RWPE1 (cell line): ENCODE measurements at regions not wholly inside any gene's neighbourhood (a gene's known extent, or its start where the extent isn't known, plus 50 kb on each side); places are given as distances from the start of the nearest gene placed in this dataset.
"Not testable (repeated sequence)": the region's sequence is repeated elsewhere in the genome, so short reads cannot be mapped to it uniquely, and the experiment has no call there.

ENCODE experiments used
- CTCF ChIA-PET: fragments of 350-600 bp; sonication (Branson Sonifier 250); formaldehyde crosslinking; extraction: SDS; loops from one replicate; lab custom pipeline; 2021; lab: Yijun Ruan, JAX
- POLR2A ChIA-PET: fragments of 400-600 bp; formaldehyde crosslinking; extraction: SDS; loops from one replicate; lab custom pipeline; 2020; ENCODE audit warnings: antibody characterized with exemption; ENCODE audit not compliant: low non-redundant PET; lab: Yijun Ruan, JAX
- DNase-seq: peaks from one replicate; pipeline ENCODE4 v3.0.0; 2012; ENCODE audit warnings: low spot score
- H3K27ac ChIP-seq: fragments of 450-650 bp; 2 replicates; pipeline ENCODE4 v1.5.1; 2017
- CTCF ChIP-seq: fragments of 450-650 bp; conservative IDR thresholded peaks from 2 replicates; pipeline ENCODE4 v1.5.1; 2017; ENCODE audit warnings: low read depth, mild to moderate bottlenecking

- no peak for TF ChIP-seq CTCF
- POLR2A ChIA-PET, result no interaction called here
- DNase-seq, result no peak
- H3K27ac ChIP-seq, result no peak overlapping the region
- CTCF ChIA-PET, result no interaction called here
These were observed 272.9 kb downstream of the LNPK start for GRCh38 chr2:175729049-175729706.

GRCh38 chr2:175728032-175728431 is 274.0 kb downstream of the LNPK start:
- TF ChIP-seq CTCF, result no peak
- H3K27ac ChIP-seq, result no peak overlapping the region
- ChIA-PET CTCF (no interaction called here), POLR2A (no interaction called here)
- DNase-seq, result no peak

- TF ChIP-seq CTCF, result no peak
- peak; percentile 20 for DNase-seq
- POLR2A ChIA-PET, result no interaction called here
- H3K27ac ChIP-seq, result no peak overlapping the region
- CTCF ChIA-PET, result no interaction called here
These were observed 275.8 kb downstream of the LNPK start for GRCh38 chr2:175726223-175726622.

- H3K27ac ChIP-seq, result no peak overlapping the region
- ChIA-PET CTCF (interaction anchor here (0.8 kb wide), 1 partner anchor 19 kb away, joined by 3 read pairs; no protein-coding TSS in a partner anchor), POLR2A (no interaction called here)
- DNase-seq, result no peak
- TF ChIP-seq CTCF, result no peak
These were observed 292.8 kb downstream of the LNPK start for GRCh38 chr2:175709248-175709647.

- DNase-seq, result no peak
- TF ChIP-seq CTCF, result no peak
- ChIA-PET POLR2A (no interaction called here), CTCF (no interaction called here)
- H3K27ac ChIP-seq, result no peak overlapping the region
These were observed 294.7 kb downstream of the LNPK start for GRCh38 chr2:175707322-175707721.

- POLR2A ChIA-PET, result not testable (repeated sequence)
These were observed 297.5 kb downstream of the LNPK start for GRCh38 chr2:175704568-175704967.

GRCh38 chr2:175698061-175698460 is 304.0 kb downstream of the LNPK start:
- no peak for DNase-seq
- H3K27ac ChIP-seq, result no peak overlapping the region
- CTCF ChIA-PET, result no interaction called here
- TF ChIP-seq CTCF, result no peak
- POLR2A ChIA-PET, result no interaction called here

More at GRCh38 chr2:175704568-175704967, 297.5 kb downstream of the LNPK start:
- DNase-seq, H3K27ac ChIP-seq, CTCF ChIA-PET: not testable (repeated sequence)
